ENCODE measurements at regions not wholly inside any gene's neighbourhood (a gene's known extent, or its start where the extent isn't known, plus 50 kb on each side); places are given as distances from the start of the nearest gene placed in this dataset.

DNA sequence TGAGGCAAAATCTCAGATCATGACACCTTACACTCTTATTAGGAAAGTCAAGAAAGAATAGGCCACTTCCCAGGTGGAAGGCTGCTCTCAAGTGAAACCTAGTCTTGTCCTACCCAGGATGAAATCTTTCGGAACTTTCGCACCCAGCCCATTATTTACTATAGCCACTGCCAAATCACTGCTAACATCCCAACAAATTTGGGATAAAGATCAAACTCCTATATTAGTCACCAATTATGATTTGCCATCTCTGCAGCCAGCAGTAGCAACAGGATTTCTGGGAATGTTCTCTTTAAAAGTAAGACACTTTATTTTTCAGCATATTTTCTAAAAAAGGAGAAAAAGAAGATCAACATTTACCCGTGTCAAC is 224.6 kb downstream of the GAS1 start:
- H3K9me3 ChIP-seq = no peaks in the 10 kb centered on the region
- H3K4me1 ChIP-seq (ENCODE audit: control insufficient read depth in 1 of 2, extremely low read depth in 1 of 2, insufficient read depth in 2 of 2, low read length in 2 of 2) = peaks cover 6 to 10% of the 10 kb centered on the region in 2 experiments
- H3K27me3 Mint-ChIP-seq = peaks cover 1 to 16% of the 10 kb centered on the region in 2 donors
- H3K36me3 ChIP-seq (ENCODE audit: control insufficient read depth in 2 of 2, extremely low read depth in 1 of 2, insufficient read depth in 1 of 2, low read length in 1 of 2) = no peaks in the 10 kb centered on the region
- CTCF ChIA-PET = no interaction called here
- H3K9me3 Mint-ChIP-seq = no peaks in the 10 kb centered on the region
- H3K27me3 ChIP-seq (replicated peaks in 1 of 2; ENCODE audit: control insufficient read depth in 2 of 2, extremely low read depth in 1 of 2, insufficient read depth in 2 of 2, low read length in 1 of 2) = no peaks in the 10 kb centered on the region
- peaks cover 2 to 6% (median 3%) of the 10 kb centered on the region in 3 donors for H3K4me1 Mint-ChIP-seq
- no peak overlapping the region for H3K4me3 ChIP-seq (ENCODE audit: control insufficient read depth in 1 of 2, extremely low read depth in 1 of 2, low read length in 1 of 2)
- ATAC-seq (replicated peaks in 1 of 4) (no peak), DNase-seq (no peak)
- no peaks in the 10 kb centered on the region for H3K36me3 Mint-ChIP-seq
- no peak overlapping the region for H3K4me3 Mint-ChIP-seq
- POLR2A ChIA-PET = no interaction called here
- H3K27ac ChIP-seq (ENCODE audit: low read length) = no peak overlapping the region
- 100% methylated on average over 1 of the region's 3 CpGs for WGBS (ENCODE audit: insufficient coverage)
- no peak overlapping the region for H3K27ac Mint-ChIP-seq

DNA sequence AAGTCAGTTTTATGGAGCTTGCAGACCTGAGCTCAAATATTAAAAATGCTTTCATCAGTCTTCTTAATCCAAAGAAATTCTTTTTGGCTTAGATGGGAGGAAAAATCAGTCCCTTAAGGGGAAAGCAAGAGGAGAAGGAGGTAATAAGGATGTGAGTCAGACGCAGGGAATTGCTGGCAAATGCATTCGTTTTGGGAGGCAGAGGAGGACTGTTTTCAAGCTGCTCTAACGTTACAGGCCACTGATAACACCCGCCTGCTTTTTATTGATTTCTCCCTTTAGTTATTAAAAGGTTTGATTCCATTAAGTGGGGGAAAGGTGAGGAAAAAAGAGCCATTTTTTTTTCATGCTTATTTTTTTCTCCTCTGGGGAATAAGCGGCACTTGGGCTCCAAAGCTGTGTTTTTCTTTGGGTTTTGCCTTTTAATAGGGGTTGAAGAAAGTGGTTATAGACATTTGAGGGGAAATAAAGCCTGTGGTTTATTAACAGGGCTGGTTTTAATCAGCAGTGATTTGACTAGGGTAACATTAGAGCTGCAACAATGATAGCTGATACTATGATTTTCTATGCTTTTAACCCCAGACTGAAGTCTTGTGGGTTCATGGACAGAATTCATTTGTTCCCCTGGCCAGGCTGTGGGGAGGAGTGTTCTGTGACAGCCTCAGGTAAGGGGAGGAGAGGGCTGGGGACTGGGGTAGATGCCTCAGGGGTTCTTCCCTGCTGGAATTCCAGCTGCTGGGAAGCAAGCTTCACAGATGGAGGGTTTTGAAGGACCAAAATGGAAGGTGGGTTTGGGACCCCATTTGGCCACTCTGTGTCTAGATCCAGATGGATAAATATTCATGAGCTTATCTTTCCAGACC is 225.2 kb downstream of the GAS1 start:
- Histone ChIP-seq H3K36me3 (ENCODE audit: control insufficient read depth in 2 of 2, extremely low read depth in 1 of 2, insufficient read depth in 1 of 2, low read length in 1 of 2) (no peaks in the 10 kb centered on the region), H3K9me3 (no peaks in the 10 kb centered on the region), H3K4me3 (ENCODE audit: control insufficient read depth in 1 of 2, extremely low read depth in 1 of 2, low read length in 1 of 2) (no peak overlapping the region), H3K27me3 (replicated peaks in 1 of 2; ENCODE audit: control insufficient read depth in 2 of 2, extremely low read depth in 1 of 2, insufficient read depth in 2 of 2, low read length in 1 of 2) (no peaks in the 10 kb centered on the region), H3K4me1 (ENCODE audit: control insufficient read depth in 1 of 2, extremely low read depth in 1 of 2, insufficient read depth in 2 of 2, low read length in 2 of 2) (peaks cover 6 to 10% of the 10 kb centered on the region in 2 experiments), H3K27ac (ENCODE audit: low read length) (no peak overlapping the region)
- H3K4me3 Mint-ChIP-seq = no peak overlapping the region
- POLR2A ChIA-PET = no interaction called here
- peaks cover 1 to 22% of the 10 kb centered on the region in 2 donors for H3K27me3 Mint-ChIP-seq
- ATAC-seq (replicated peaks in 1 of 4) (no peak), DNase-seq (no peak)
- CTCF ChIA-PET = no interaction called here
- H3K4me1 Mint-ChIP-seq = peaks cover 2 to 6% (median 3%) of the 10 kb centered on the region in 3 donors
- H3K27ac Mint-ChIP-seq = no peak overlapping the region
- no peaks in the 10 kb centered on the region for H3K36me3 Mint-ChIP-seq
- H3K9me3 Mint-ChIP-seq = no peaks in the 10 kb centered on the region
- 72% methylated on average over 2 of the region's 5 CpGs for WGBS (ENCODE audit: insufficient coverage)

- H3K4me1 ChIP-seq (ENCODE audit: control insufficient read depth in 1 of 2, extremely low read depth in 1 of 2, insufficient read depth in 2 of 2, low read length in 2 of 2) = peaks cover 6 to 10% of the 10 kb centered on the region in 2 experiments
- no peak for DNase-seq
- no peaks in the 10 kb centered on the region for H3K9me3 ChIP-seq
- no peak overlapping the region for H3K4me3 ChIP-seq (ENCODE audit: control insufficient read depth in 1 of 2, extremely low read depth in 1 of 2, low read length in 1 of 2)
- H3K27me3 ChIP-seq (replicated peaks in 1 of 2; ENCODE audit: control insufficient read depth in 2 of 2, extremely low read depth in 1 of 2, insufficient read depth in 2 of 2, low read length in 1 of 2) = no peaks in the 10 kb centered on the region
- no peak overlapping the region for H3K27ac Mint-ChIP-seq
- peaks cover 2 to 24% of the 10 kb centered on the region in 2 donors for H3K27me3 Mint-ChIP-seq
- H3K9me3 Mint-ChIP-seq = no peaks in the 10 kb centered on the region
- H3K36me3 Mint-ChIP-seq = no peaks in the 10 kb centered on the region
- peaks cover 2 to 6% (median 3%) of the 10 kb centered on the region in 3 donors for H3K4me1 Mint-ChIP-seq
- no peaks in the 10 kb centered on the region for H3K36me3 ChIP-seq (ENCODE audit: control insufficient read depth in 2 of 2, extremely low read depth in 1 of 2, insufficient read depth in 1 of 2, low read length in 1 of 2)
- POLR2A ChIA-PET = no interaction called here
- CTCF ChIA-PET = interaction anchor here in 1 of 2 donors (0.5 kb wide), 1 partner anchor 34 kb away, joined by 10 read pairs; no protein-coding TSS in a partner anchor
- no peak overlapping the region for H3K4me3 Mint-ChIP-seq
- no CpG with 5 or more reads among the region's 5 CpGs for WGBS (ENCODE audit: insufficient coverage)
- no peak overlapping the region for H3K27ac ChIP-seq (ENCODE audit: low read length)
- no peak for ATAC-seq (replicated peaks in 1 of 4)
These were observed 226.0 kb downstream of the GAS1 start for GRCh38 chr9:86721226-86721781.

- Mint-ChIP-seq H3K4me3 (no peak overlapping the region), H3K27me3 (peaks cover 2 to 26% of the 10 kb centered on the region in 2 donors), H3K27ac (no peak overlapping the region), H3K9me3 (no peaks in the 10 kb centered on the region), H3K36me3 (no peaks in the 10 kb centered on the region), H3K4me1 (peaks cover 2 to 6% (median 3%) of the 10 kb centered on the region in 3 donors)
- Histone ChIP-seq H3K27ac (ENCODE audit: low read length) (no peak overlapping the region), H3K27me3 (replicated peaks in 1 of 2; ENCODE audit: control insufficient read depth in 2 of 2, extremely low read depth in 1 of 2, insufficient read depth in 2 of 2, low read length in 1 of 2) (no peaks in the 10 kb centered on the region), H3K9me3 (no peaks in the 10 kb centered on the region), H3K4me1 (ENCODE audit: control insufficient read depth in 1 of 2, extremely low read depth in 1 of 2, insufficient read depth in 2 of 2, low read length in 2 of 2) (peaks cover 6 to 10% of the 10 kb centered on the region in 2 experiments), H3K36me3 (ENCODE audit: control insufficient read depth in 2 of 2, extremely low read depth in 1 of 2, insufficient read depth in 1 of 2, low read length in 1 of 2) (no peaks in the 10 kb centered on the region), H3K4me3 (ENCODE audit: control insufficient read depth in 1 of 2, extremely low read depth in 1 of 2, low read length in 1 of 2) (no peak overlapping the region)
- ChIA-PET CTCF (interaction anchor here in 1 of 2 donors (0.5 kb wide), 1 partner anchor 34 kb away, joined by 10 read pairs; no protein-coding TSS in a partner anchor), POLR2A (no interaction called here)
- DNase-seq = no peak
- WGBS (ENCODE audit: insufficient coverage) = 95% methylated on average over 4 of the region's 9 CpGs
- ATAC-seq (replicated peaks in 1 of 4) = no peak
These were observed 226.6 kb downstream of the GAS1 start for GRCh38 chr9:86720639-86721225.

DNA sequence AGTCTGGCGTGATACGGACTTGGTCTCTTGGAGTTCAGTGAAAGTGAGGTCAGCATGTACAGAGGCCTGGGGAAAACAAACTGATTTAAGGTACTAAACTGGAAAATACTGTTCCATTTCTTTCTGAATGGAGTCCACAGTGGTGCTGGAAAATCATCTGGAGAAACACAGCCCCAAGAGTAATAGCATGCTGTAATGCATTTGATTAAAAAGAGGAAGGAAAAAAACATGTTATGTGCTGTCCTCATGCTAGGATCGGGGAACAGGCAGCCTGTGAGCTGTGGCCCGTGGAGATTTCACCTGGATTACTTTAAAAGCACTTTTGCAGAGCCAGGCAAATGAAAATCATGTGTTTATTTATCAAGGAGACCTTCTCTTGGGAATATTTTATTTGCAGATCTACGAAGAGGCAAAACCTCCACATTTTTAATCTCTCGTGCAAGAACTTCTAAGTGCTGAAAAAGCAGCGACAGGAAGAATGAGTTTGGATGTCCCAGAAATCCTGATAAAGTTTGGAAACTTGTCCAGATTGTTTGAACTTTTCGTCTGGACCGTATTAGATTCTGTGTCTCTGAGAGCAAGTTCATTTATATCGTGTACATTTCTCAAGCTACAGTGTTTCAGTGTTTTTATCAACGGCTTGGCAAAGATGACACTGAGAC is 228.8 kb downstream of the GAS1 start:
- DNase-seq (no peak), ATAC-seq (replicated peaks in 1 of 4) (no peak)
- WGBS (ENCODE audit: insufficient coverage) = 77% methylated on average over 10 of the region's 11 CpGs
- ChIA-PET POLR2A (interaction anchor here (0.5 to 0.6 kb wide), 2 partner anchors 54 to 133 kb away, joined by 3 read pairs; no protein-coding TSS in a partner anchor), CTCF (no interaction called here)
- Mint-ChIP-seq H3K27ac (no peak overlapping the region), H3K4me1 (peaks cover 2 to 5% (median 3%) of the 10 kb centered on the region in 3 donors), H3K9me3 (no peaks in the 10 kb centered on the region), H3K27me3 (peaks cover 2 to 22% of the 10 kb centered on the region in 2 donors), H3K36me3 (no peaks in the 10 kb centered on the region), H3K4me3 (no peak overlapping the region)
- Histone ChIP-seq H3K9me3 (no peaks in the 10 kb centered on the region), H3K36me3 (ENCODE audit: control insufficient read depth in 2 of 2, extremely low read depth in 1 of 2, insufficient read depth in 1 of 2, low read length in 1 of 2) (no peaks in the 10 kb centered on the region), H3K4me3 (ENCODE audit: control insufficient read depth in 1 of 2, extremely low read depth in 1 of 2, low read length in 1 of 2) (no peak overlapping the region), H3K4me1 (ENCODE audit: control insufficient read depth in 1 of 2, extremely low read depth in 1 of 2, insufficient read depth in 2 of 2, low read length in 2 of 2) (peaks cover 5 to 7% of the 10 kb centered on the region in 2 experiments), H3K27me3 (replicated peaks in 1 of 2; ENCODE audit: control insufficient read depth in 2 of 2, extremely low read depth in 1 of 2, insufficient read depth in 2 of 2, low read length in 1 of 2) (no peaks in the 10 kb centered on the region), H3K27ac (ENCODE audit: low read length) (no peak overlapping the region)

DNA sequence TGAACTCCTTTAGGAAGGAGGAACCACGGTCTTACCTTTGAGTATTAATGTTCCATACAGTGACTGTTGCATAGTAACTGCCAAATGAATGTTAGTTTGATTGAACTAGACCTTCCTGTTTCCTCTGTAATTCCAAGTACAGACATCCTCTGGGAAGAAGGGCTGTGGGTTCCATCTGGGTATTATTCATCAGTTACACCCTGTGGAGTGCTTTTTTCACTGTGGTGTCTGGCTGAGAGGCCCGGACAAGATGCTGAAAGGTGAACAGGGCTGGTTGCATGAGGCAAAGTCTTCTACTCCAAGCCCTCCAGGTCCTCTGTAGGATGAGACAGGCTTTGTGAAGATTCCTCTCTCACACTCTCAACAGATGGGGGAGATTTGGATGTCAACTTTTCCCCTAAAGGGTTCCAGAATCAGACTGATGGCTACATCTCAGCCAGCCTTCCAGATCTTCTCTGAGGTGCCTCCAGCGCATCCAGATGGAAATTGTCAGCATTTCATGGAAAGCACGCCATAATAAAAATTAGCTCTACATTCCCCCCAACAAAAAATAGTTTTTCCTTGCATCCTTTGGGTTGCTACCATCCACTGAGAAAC is 230.9 kb downstream of the GAS1 start:
- no peak overlapping the region for H3K27ac Mint-ChIP-seq
- H3K4me3 Mint-ChIP-seq = no peak overlapping the region
- H3K4me1 Mint-ChIP-seq = no peaks in the 10 kb centered on the region
- H3K27me3 Mint-ChIP-seq = peaks cover 2 to 22% of the 10 kb centered on the region in 2 donors
- no peak overlapping the region for H3K4me3 ChIP-seq (ENCODE audit: control insufficient read depth in 1 of 2, extremely low read depth in 1 of 2, low read length in 1 of 2)
- no peaks in the 10 kb centered on the region for H3K36me3 Mint-ChIP-seq
- DNase-seq (no peak), ATAC-seq (replicated peaks in 1 of 4) (no peak)
- no peaks in the 10 kb centered on the region for H3K9me3 ChIP-seq
- H3K4me1 ChIP-seq (ENCODE audit: control insufficient read depth in 1 of 2, extremely low read depth in 1 of 2, insufficient read depth in 2 of 2, low read length in 2 of 2) = no peaks in the 10 kb centered on the region
- ChIA-PET POLR2A (no interaction called here), CTCF (no interaction called here)
- H3K27ac ChIP-seq (ENCODE audit: low read length) = no peak overlapping the region
- WGBS (ENCODE audit: insufficient coverage) = no CpG with 5 or more reads among the region's 4 CpGs
- H3K36me3 ChIP-seq (ENCODE audit: control insufficient read depth in 2 of 2, extremely low read depth in 1 of 2, insufficient read depth in 1 of 2, low read length in 1 of 2) = no peaks in the 10 kb centered on the region
- H3K27me3 ChIP-seq (replicated peaks in 1 of 2; ENCODE audit: control insufficient read depth in 2 of 2, extremely low read depth in 1 of 2, insufficient read depth in 2 of 2, low read length in 1 of 2) = no peaks in the 10 kb centered on the region
- H3K9me3 Mint-ChIP-seq = no peaks in the 10 kb centered on the region
